HEK293T (cell line): ENCODE measurements at regions not wholly inside any gene's neighbourhood (a gene's known extent, or its start where the extent isn't known, plus 50 kb on each side); places are given as distances from the start of the nearest gene placed in this dataset.

ENCODE experiments used
- ARNT ChIP-seq: fragments of 450-650 bp; IDR thresholded peaks from 2 replicates; pipeline ENCODE4 v1.6.1; 2017; ENCODE audit warnings: mild to moderate bottlenecking
- BHLHE40 ChIP-seq: fragments of 450-650 bp; IDR thresholded peaks from 2 replicates; pipeline ENCODE4 v1.6.1; 2016; ENCODE audit warnings: mild to moderate bottlenecking, moderate library complexity, borderline replicate concordance
- ELF4 ChIP-seq: fragments of 450-650 bp; IDR thresholded peaks from 2 replicates; pipeline ENCODE4 v1.6.1; 2017; ENCODE audit warnings: antibody characterized with exemption
- FOXA1 ChIP-seq: fragments of 450-650 bp; IDR thresholded peaks from 2 replicates; pipeline ENCODE4 v1.6.1; 2016; ENCODE audit warnings: mild to moderate bottlenecking
- FOXK2 ChIP-seq: fragments of 450-650 bp; IDR thresholded peaks from 2 replicates; pipeline ENCODE4 v1.6.1; 2016; ENCODE audit warnings: mild to moderate bottlenecking
- FOXM1 ChIP-seq: fragments of 450-650 bp; IDR thresholded peaks from 2 replicates; pipeline ENCODE4 v1.6.1; 2017; ENCODE audit warnings: mild to moderate bottlenecking, borderline replicate concordance
- L3MBTL2 ChIP-seq: fragments of 450-650 bp; conservative IDR thresholded peaks from 2 replicates; pipeline ENCODE4 v1.6.1; 2016; ENCODE audit warnings: mild to moderate bottlenecking
- NFRKB ChIP-seq: fragments of 450-650 bp; IDR thresholded peaks from 2 replicates; pipeline ENCODE4 v1.6.1; 2016; ENCODE audit warnings: mild to moderate bottlenecking, moderate library complexity
- SP1 ChIP-seq: fragments of 450-650 bp; IDR thresholded peaks from 2 replicates; pipeline ENCODE4 v1.6.1; 2017
- SUZ12 ChIP-seq: fragments of 450-650 bp; IDR thresholded peaks from 2 replicates; pipeline ENCODE4 v1.6.1; 2016; ENCODE audit warnings: mild to moderate bottlenecking
- TARDBP ChIP-seq: fragments of 450-650 bp; IDR thresholded peaks from 2 replicates; pipeline ENCODE4 v1.6.1; 2016
- ZNF384 ChIP-seq: fragments of 450-650 bp; IDR thresholded peaks from 2 replicates; pipeline ENCODE4 v1.6.1; 2016
- TF ChIP-seq, protein P1 (sequence below): fragments of 450-650 bp; IDR thresholded peaks from 2 replicates; pipeline ENCODE4 v1.6.1; 2016

GRCh38 chr4:54548831-54549460, 108.8 kb upstream of the KIT start:
- no peak for TF ChIP-seq FOXK2
- TF ChIP-seq FOXM1 = no peak
- TF ChIP-seq SUZ12 = no peak
- no peak for TF ChIP-seq ELF4
- TF ChIP-seq TARDBP = no peak
- TF ChIP-seq BHLHE40 = no peak
- TF ChIP-seq, protein P1, sequence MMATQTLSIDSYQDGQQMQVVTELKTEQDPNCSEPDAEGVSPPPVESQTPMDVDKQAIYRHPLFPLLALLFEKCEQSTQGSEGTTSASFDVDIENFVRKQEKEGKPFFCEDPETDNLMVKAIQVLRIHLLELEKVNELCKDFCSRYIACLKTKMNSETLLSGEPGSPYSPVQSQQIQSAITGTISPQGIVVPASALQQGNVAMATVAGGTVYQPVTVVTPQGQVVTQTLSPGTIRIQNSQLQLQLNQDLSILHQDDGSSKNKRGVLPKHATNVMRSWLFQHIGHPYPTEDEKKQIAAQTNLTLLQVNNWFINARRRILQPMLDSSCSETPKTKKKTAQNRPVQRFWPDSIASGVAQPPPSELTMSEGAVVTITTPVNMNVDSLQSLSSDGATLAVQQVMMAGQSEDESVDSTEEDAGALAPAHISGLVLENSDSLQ = no peak
- no peak for TF ChIP-seq SP1
- no peak for TF ChIP-seq NFRKB
- no peak for TF ChIP-seq ZNF384
- TF ChIP-seq L3MBTL2 = no peak
- no peak for TF ChIP-seq FOXA1
- TF ChIP-seq ARNT = no peak
